ENCODE measurements at regions not wholly inside any gene's neighbourhood (a gene's known extent, or its start where the extent isn't known, plus 50 kb on each side); places are given as distances from the start of the nearest gene placed in this dataset.

DNA sequence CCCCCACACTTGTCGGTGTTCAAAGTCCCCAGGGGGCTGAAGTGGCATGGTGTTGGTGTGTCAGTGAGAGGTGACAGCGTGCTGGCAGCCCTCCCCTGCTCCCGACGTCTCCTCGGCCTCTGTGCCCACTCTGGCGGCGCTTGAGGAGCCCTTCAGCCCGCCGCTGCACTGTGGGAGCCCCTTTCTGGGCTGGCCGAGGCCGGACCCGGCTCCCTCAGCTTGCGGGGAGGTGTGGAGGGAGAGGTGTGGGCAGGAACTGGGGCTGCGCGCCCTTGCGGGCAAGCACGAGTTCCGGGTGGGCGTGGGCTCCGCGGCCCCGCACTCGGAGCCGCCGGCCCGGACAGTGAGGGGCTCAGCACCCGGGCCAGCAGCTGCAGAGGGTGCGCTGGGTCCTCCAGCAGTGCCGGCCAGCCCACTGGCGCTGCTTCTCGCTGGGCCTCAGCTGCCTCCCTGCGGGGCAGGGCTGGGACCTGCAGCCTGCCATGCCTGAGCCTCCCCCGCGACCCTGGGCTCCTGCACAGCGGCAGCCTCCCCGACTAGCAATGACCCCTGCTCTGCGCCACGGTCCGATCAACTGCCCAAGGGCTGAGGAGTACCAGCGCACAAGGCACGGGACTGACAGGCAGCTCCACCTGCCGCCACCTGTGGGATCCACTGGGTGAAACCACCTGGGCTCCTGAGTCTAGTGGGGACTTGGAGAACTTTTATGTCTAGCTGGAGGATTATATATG lies 224.1 kb upstream of the RIOK2 start:
- DNase-seq, result no peak

DNA sequence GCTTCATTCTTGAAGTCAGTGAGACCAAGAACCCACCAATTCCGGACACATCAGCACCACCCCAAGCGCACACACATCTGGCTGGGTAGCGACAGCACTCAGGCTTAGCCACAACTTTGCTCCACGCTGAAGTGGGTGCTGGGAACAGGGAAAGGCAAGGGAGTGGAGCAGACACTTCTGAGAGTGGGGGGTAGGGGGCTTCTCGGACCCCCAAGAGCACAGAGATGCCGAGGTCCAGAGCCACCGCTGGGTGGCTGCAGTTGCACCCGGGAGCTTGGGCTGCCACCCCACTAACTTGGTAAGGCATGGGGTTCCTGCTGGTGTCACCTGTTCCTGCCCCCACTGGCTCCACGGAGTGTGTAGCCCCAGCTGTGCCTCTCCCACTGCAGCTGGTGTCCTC lies 225.3 kb upstream of the RIOK2 start:
- no peak for DNase-seq

DNA sequence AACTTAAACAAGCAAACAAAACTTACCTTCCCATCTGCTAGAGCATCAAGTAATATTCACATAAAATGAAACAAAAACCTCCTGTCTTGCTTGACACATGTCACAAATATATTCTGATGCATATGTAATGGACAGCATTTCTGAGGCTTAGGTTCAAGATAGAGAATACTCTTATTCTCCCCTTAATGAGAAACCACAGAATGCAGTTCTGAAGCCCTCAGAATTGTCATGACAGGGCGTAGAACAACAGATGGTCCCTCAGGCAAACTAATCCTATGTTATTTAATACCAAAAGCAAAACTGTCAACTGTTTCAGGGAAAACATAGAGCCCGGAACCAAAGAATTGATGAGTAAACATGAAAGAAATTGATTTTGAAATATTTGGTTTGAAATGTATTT lies 229.9 kb upstream of the RIOK2 start:
- DNase-seq, result no peak

DNA sequence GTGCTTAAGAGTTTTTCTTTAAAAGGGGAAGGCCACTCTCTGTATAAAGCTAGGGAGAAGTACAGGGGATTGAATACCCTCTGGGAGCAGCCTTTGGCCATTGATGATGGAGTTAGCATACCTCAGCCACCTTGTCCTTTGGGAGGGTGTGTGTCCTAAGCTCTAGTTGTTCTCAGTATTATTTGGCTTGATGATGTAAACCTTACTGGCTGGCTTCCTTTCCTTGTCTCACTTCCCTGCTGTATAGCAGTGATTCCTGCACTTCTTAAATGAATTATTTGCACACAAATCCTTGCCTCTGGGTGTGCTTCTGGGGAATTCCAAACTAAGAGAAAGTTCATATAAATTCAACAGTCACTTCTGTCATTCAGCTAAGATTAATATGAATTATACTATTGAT lies 234.9 kb upstream of the RIOK2 start:
- no peak for DNase-seq

DNA sequence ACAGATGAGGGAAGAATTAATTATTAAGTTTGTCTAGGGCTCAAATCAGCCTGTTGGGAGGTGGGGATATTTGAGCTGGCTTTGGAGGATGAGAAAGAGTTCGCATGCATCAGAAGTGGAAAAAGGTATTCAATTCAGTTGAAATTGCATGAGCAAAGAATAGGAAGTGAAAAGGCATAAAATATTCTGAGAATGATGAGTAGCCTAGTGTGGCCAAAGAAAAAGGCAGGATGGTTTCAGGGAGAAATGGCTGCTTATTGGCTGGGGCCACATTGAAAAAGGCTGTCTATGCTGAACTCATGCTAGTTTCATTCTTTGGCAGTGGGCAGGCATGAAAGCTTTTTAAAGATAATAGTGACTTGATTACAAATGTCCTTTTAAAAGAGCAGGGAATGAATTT lies 235.4 kb upstream of the RIOK2 start:
- DNase-seq, result no peak

DNA sequence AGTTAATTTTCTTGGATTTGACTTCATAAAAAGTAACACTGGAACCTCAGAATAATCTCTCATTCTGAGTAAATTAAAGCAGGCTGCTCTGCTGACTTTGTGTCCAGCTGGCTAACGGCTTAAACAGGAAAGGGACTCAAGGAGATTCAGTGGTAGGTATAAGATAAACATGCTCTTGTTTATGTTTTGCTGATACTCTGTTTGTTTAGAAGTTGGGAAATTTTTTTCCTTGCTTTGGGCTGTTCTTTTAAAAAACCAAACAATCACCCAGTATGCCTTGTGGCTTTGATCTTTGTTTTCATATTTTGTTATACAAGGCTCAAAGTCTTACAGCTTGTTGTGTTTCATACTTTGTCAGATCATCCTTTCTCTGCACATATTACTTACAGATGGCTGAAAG lies 237.6 kb upstream of the RIOK2 start:
- no peak for DNase-seq

DNA sequence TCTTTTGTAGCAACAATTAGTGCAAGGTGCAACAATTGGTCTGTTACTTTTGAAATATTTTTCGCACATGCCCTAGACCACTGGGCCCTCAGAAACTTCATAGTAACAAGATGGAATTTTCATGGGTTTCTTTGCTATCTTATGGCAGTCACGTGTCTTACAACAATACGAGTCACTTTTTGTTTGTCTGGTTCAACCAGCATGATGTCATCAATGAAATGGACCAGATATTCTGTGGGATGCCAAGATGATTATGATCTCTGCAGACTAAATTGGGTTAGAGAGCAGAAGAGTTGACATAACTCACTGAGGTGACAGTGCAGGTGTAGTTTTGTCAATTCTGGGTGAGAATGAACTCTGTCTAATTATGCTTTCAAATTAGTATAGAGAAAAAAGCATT lies 239.6 kb upstream of the RIOK2 start:
- DNase-seq, result no peak

DNA sequence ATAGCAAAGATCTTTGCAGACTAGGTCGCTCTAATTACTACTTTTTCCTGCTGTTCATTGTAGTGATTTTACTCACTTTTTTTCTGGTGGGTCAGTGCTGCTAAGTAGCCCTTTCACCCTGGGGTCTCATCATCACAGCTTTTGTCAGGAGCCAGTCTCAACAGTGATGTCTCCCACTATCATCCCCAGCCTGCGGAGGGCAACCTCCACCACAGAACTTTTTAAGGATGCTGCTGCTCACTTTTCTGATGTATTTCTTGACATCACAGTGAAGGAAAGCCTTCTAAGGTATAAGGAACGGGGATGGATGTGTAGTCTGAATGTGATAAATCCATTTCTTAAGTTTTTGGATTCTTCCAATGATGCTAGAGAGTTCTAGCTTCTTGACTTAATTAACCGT lies 242.5 kb upstream of the RIOK2 start:
- no peak for DNase-seq

DNA sequence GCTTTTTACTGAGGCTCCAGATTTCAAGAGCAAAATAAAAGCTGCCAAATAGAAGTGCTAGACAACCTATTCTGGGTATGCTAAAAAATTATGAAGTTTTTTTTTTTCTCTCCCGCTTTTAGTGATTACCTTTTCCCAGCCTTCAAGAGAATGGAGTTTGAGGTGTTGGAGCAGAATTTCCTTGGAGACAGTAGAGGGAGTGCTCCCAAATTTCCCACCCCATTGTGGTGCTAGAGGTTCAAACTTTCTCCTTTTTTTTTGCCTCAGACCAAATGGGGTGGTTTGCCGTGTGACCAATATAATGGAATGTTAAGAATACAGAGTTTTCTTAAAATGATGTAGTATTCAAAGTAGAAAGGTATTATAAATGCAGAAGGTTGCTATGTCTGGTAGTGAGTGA lies 244.2 kb upstream of the RIOK2 start:
- no peak for DNase-seq

DNA sequence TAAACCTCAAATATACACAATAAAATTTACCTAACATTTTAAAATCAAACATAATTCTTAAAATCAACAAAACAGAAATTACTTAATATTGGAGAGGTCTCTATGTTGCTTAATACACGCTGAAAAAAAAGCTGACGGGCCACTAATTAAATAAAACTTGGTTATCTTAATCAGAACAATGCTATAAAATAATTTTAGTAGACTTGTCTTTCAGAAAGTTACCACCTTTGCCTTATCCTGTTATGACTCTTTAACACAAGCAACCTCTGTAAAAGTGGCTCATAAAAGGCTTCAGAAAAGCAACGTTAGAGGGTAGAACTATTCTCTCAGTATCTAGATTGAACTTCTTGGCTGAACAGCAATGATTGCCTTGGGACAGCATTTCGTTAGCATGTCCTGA lies 251.0 kb upstream of the RIOK2 start:
- no peak for DNase-seq

DNA sequence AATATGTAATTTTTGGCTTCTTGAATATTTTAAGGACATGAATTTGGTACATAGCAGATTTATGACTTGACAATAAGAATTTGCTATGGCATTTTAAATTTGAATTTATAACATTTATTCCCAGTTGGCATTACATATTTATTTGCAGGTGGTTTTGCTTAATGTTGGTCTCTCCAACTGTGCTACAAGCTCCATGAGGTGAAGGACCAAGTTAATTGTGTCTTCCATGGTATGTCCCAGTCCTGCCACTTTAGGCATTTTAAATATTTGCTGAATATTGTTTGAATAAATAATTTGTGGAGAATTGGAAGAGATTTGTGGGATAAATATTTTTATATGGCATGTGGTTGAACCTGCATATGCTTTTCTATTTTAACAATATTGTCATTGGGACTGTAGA lies 253.4 kb upstream of the RIOK2 start:
- DNase-seq, result no peak

DNA sequence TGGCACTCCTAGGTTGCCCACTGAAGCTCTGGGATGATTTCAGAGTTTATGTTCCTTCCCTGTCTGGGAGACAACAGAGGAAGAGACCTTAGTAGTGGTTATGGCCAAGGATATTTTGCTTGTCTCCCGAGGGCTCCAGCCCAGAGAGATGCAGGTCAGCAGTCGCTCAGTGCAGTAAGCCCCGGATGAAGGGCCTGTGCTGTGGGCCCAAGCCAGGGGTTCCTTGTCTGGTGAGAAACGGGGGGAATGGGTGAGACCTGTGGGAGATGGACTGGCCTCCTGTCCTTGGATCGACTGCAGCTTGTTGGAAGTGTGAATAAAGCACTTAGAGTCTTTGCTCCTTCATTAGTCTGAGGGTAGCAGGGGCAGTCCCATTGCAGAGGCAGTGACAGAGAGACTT lies 260.7 kb upstream of the RIOK2 start:
- no peak for DNase-seq

DNA sequence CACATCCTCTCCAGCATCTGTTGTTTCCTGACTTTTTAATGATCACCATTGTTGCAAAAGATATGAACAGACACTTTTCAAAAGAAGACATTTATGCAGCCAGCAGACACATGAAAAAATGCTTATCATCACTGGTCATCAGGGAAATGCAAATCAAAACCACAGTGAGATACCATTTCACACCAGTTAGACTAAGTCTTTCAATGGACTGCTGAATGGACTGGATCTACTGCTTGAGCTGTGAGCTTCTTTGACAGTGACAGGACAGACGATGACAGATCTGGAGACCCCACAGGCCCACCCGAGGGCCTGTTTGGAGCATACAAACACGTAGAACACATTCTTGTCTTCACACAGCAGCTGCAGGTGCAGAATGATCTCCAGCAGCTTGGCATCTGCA lies 266.1 kb upstream of the RIOK2 start:
- DNase-seq, result no peak

DNA sequence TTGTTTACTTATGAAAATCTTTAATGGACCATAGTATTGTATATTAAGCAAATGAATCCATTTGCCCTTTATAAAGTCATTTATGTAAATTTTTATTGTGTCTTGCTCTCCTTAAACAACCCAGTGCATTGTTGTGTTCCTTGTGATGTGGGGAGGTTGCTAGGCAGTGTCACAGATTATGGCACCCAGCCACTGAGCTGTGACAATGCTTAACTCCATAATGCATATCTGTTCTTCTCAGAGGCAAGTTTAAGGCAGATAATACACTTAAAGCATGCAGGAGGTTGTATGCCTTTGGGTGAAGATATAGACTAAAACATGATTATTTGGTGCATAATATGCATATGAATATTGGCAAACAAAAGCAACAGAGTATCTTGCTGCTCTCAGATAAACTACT lies 269.6 kb upstream of the RIOK2 start:
- DNase-seq, result no peak

DNA sequence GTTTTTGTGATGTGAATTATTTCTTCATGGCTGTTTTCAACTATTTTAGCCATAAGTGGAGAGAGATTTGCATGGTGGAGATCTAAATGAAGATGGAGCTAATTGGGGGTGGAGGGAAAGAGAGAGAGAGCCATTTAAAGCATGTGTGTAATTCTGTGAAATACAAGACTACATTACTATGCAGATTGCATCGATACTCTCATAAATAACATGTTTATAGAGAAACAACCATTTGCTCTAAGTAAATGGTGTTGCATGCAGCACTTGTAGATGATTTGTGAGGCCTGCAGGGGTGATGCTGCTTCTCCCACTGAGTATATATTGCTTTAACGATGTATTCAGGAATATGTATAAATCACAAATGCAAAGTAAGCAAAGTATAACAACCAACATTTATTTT lies 270.2 kb upstream of the RIOK2 start:
- DNase-seq, result no peak

DNA sequence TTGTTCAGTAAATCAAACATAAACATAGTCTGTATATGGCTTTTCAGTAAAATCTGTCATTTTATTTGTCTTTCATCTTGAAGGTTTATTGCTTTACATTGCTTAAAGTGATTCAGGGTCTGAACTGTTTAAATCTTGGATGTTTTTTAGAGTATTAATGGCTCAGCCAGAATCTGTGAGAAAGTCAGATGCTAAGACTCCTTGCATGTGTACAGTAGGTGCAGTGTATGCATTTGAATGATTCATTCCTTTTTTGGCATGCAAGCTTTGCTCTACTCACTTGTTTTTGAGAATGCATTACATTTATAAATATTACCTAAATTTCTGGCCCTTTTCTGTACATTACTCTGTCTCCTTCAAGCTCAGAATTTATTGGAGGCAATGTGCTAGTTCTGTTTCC lies 271.0 kb upstream of the RIOK2 start:
- no peak for DNase-seq

DNA sequence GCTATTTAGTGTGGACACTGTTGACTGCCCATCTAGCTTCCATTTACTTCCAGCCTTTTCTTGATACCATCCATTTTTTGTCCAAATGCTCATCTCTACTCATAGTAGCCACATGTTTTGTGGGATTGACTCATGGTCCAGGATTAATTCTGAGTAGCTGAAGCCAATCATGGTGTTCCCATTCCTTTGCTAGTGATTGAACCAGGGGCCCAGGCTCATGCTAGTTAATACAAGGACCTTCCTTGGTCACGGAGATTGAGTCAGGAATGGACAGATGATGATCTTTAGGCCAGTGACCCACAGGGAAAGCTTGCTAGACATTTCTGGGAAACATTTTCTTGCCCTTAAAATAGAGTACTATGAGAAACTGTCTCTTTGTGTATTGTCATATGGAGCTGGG lies 272.9 kb upstream of the RIOK2 start:
- no peak for DNase-seq

DNA sequence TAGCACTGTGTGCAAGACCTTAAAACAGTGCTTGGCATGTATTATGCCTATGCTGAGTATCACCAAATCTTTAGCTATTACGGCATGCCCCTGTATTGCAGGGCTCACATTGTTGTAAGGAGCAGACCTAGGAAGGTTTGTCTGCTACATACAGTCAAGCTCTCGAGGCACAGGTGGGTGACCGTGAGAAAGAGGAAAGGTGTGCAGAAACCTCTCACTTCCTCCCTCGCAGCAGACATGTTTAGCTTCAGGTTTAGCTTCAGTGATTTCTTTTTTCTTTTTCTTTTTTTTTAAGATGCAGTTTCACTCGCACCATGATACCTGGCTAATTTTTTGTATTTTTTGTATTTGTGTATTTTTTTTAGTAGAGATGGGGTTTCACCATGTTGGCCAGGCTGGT lies 275.8 kb upstream of the RIOK2 start:
- no peak for DNase-seq

DNA sequence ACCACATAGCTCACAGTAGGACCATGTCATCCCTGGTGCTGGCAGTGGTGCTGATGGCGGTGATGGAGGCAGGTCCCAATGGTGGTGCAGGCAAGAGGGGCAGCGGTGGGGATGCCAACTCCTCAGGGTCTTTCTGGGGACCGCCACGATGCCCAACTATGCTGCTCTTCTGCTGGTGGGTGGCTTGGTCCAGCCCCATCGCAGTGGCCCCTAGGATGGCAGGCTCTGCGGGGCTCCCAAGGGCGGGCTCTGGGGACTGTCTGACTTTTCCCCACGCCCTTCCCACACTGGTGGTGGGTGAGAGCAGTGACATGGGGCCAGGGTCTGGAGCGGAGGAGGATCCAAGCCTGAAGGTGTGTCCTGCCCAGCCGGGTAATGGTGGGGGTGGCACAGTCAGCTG lies 288.9 kb upstream of the RIOK2 start:
- no peak for DNase-seq

DNA sequence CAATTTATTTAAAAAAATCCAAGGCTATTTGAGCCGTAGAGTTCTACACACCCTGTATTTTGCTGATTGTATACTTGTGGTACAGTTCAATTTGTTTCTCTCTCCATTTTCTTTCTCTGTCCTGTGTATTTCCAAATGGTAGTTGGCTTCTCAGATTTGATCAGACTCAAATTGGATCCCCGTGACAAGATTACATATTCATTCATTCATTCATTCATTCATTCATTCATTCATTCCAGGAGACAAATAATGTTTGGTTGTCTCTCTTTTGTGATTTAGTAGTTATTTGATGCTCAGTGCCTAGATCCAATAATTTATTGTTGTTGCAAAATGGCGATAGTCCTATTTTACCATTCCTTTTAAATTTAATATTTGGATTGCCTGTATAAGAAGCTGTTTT lies 292.8 kb upstream of the RIOK2 start:
- no peak for DNase-seq

DNA sequence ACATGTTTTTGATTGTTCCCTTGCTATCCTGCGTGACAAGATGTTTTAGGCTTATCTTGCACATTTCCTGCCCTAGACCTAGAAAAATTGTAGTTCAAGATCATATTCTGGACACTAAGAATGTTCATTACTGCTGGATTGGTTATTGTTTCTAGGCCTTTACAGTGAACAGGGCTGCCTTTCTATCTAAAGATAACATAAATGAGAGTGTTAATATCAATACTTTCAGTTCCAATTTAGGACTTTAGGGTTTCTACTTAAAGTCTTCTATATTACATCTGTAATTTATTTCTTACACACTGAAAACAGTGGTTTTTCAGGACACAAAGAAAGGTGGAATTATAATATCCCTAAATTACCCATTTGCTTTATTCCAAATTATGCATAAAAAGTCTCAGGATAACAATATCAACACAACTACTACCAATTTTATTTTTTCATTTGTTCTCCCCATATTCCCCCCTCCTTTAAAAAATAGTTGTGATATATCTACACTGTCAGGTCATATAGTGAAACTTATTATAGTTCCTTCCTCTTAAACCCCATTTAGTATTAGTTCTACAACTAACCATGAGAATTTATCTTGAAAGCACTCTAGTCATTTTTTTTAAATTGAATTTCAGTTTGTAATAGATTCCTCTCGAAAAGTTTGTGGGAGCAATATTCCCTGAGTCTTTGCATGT lies 293.9 kb upstream of the RIOK2 start:
- DNase-seq, result no peak

DNA sequence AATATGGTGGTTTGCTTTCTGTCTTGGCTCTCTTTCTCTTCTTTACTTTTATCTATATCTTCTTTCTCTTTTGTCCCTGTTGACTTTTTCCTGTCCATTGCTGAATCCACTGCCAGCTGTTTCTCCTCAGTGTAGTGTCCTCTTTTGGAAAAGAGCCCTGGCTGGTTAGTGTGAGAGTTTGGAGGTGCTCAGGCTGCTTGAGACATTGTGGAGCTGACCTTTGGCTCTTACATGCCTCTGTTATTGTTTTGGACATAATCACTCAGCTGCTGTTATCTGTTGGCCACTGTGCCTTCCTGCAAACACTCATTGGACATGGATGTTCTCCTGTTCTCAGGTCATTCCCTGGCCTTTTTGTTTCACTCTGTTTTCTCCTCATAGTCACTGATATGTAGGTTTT lies 295.4 kb upstream of the RIOK2 start:
- no peak for DNase-seq

DNA sequence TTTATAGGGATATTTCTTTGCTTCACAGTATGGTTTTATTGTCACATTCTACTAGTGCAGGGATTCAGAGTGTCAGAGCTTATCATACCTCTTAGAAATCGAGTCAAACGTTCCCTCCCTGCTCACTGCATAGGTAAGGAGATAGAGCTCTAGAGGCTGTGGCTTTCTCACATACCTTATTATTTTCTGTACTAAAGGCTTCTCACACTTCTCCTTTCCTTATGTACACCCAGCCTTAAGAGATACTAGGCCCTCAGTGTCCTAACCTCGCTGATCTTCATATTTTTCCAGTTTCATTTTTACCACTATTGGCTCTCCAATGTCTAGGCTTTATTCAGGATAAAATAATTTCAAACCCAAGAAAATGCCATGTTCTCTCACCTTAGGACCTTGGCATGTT lies 297.3 kb upstream of the RIOK2 start:
- DNase-seq, result no peak

DNA sequence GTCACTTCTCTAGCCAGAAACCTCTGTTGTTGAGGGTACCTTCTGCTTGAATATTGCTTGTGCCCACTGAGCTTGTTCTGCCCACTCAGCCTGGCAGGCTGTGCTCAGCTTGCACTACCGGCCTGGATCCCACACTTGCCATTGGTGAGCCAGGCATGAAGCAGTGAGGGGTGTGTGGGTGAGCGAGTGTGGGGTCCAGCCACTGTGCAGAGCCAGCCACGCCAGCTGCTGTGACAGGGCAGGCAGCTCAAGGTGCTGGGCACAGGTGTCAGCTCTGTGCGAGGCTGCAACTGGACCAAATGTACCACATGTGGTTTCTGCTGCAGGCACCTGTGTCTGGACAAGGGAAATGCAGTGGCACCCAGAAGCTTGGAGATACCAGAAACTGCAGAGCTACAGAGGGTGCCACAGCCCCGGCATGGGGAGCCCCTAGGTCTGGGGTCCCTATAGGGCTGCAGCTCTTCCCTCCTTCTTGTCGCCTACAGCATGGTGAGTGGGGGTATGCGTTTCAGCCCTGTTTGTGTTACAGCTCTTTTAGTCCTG lies 305.1 kb upstream of the RIOK2 start:
- no peak for DNase-seq
